22Rv1 (cell line): ENCODE measurements at regions not wholly inside any gene's neighbourhood (a gene's known extent, or its start where the extent isn't known, plus 50 kb on each side); places are given as distances from the start of the nearest gene placed in this dataset.

Source experiments
- ZFX ChIP-seq: fragments of 450-650 bp; IDR thresholded peaks from 2 replicates; pipeline ENCODE4 v1.6.1; 2017; ENCODE audit warnings: antibody characterized with exemption, borderline replicate concordance
- TF ChIP-seq, protein P1 (sequence below): fragments of 450-650 bp; IDR thresholded peaks from 2 replicates; pipeline ENCODE4 v1.5.1; 2017; ENCODE audit warnings: mild to moderate bottlenecking

DNA sequence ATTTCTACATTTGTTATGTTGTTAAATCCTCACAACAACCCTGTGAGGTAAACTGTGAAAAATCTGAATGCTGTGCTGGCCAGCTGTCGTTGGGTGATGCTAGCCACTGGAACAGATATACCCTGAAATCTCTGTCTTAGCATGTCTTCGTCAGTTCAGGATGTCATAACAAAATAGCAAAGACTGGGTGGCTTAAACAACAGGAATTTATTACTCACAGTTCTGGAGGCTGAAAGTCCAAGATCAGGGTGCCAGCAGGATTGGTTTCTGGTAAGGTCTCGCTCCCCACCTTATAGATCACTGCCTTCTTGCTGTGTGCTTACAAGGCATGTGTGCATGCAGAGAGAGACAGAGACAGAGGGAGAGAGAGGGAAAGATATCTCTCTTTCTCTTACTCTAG is 211.7 kb downstream of the C11orf91 start:
- TF ChIP-seq, protein P1, sequence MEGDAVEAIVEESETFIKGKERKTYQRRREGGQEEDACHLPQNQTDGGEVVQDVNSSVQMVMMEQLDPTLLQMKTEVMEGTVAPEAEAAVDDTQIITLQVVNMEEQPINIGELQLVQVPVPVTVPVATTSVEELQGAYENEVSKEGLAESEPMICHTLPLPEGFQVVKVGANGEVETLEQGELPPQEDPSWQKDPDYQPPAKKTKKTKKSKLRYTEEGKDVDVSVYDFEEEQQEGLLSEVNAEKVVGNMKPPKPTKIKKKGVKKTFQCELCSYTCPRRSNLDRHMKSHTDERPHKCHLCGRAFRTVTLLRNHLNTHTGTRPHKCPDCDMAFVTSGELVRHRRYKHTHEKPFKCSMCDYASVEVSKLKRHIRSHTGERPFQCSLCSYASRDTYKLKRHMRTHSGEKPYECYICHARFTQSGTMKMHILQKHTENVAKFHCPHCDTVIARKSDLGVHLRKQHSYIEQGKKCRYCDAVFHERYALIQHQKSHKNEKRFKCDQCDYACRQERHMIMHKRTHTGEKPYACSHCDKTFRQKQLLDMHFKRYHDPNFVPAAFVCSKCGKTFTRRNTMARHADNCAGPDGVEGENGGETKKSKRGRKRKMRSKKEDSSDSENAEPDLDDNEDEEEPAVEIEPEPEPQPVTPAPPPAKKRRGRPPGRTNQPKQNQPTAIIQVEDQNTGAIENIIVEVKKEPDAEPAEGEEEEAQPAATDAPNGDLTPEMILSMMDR, result no peak
- no peak for TF ChIP-seq ZFX
